ENCODE measurements at regions not wholly inside any gene's neighbourhood (a gene's known extent, or its start where the extent isn't known, plus 50 kb on each side); places are given as distances from the start of the nearest gene placed in this dataset.

DNA sequence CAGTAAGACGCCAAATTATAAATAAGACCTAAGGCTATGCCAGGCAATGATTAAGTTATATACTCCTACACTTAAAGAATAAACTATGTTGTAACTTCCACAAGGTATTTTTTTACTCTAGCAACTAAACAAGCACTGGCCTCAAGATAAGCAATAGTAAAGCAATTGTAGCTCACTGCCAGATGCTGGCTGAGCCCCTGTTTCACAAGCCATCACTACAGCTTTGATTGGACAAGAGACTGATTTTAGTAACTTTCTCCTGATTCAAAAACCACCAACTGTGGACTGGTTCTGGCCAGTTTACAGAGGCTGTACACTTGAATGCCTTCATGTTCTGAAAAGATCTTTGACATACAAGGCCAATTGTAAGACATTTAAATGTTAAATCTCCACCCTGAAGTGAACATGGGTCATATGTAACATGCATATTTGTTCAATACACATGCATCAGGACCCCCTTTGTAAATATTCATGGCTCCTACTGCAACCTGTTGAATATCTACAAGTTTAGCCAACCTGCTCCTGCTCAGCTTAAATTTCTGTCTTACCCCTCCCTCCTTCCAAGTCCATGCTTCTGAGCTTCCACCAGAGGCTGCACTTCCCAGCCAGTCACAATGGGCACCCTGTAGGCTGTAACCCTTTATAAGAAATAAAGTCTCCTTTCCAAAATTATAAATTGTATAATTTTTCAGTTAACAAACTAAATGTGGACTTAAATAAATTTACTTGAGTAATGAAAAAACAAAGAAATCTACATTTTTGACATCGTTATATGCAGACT is 423.6 kb downstream of the ANKRD50 start:
- no peaks in the 10 kb centered on the region for H4K20me1 ChIP-seq (ENCODE audit: insufficient read depth)
- no peak for DNase-seq
- no peak overlapping the region for H3K9ac ChIP-seq
- H3K27me3 ChIP-seq (ENCODE audit: insufficient read depth) = no peaks in the 10 kb centered on the region
- ChIA-PET CTCF (interaction anchor here (1.0 kb wide), 1 partner anchor 8 kb away, joined by 3 read pairs; no protein-coding TSS in a partner anchor), POLR2A (no interaction called here)
- H3K4me3 ChIP-seq (ENCODE audit: low read depth in 2 of 2, low read length in 1 of 2) = no peak overlapping the region
- H3K9me3 ChIP-seq = no peaks in the 10 kb centered on the region
- no peaks in the 10 kb centered on the region for H3K36me3 ChIP-seq (replicated peaks in 1 of 2; ENCODE audit: control insufficient read depth in 1 of 2, insufficient read depth in 2 of 2, low read length in 1 of 2)
- TF ChIP-seq, protein P1, sequence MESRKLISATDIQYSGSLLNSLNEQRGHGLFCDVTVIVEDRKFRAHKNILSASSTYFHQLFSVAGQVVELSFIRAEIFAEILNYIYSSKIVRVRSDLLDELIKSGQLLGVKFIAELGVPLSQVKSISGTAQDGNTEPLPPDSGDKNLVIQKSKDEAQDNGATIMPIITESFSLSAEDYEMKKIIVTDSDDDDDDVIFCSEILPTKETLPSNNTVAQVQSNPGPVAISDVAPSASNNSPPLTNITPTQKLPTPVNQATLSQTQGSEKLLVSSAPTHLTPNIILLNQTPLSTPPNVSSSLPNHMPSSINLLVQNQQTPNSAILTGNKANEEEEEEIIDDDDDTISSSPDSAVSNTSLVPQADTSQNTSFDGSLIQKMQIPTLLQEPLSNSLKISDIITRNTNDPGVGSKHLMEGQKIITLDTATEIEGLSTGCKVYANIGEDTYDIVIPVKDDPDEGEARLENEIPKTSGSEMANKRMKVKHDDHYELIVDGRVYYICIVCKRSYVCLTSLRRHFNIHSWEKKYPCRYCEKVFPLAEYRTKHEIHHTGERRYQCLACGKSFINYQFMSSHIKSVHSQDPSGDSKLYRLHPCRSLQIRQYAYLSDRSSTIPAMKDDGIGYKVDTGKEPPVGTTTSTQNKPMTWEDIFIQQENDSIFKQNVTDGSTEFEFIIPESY (IDR thresholded peaks at IDR 0.05; ENCODE audit: borderline replicate concordance, low read depth) = no peak
- TF ChIP-seq RAD21 (IDR thresholded peaks at IDR 0.05; ENCODE audit: low read length) = no peak
- no peak overlapping the region for H3K27ac ChIP-seq (ENCODE audit: low read depth in 2 of 2, low read length in 1 of 2)
- 87% methylated on average over 2 of the region's 2 CpGs for WGBS (ENCODE audit: low lambda C conversion rate)
- H2AFZ ChIP-seq (ENCODE audit: low read depth) = no peak overlapping the region
- no peaks in the 10 kb centered on the region for H3K9me2 ChIP-seq
- no peaks in the 10 kb centered on the region for H3K79me2 ChIP-seq (ENCODE audit: insufficient read depth)
- no peaks in the 10 kb centered on the region for H3F3A ChIP-seq (replicated peaks; ENCODE audit: insufficient read depth)
- H3K4me2 ChIP-seq = no peak overlapping the region
- no peaks in the 10 kb centered on the region for H3K4me1 ChIP-seq (ENCODE audit: control insufficient read depth in 1 of 2, insufficient read depth in 2 of 2, low read depth in 1 of 2, low read length in 1 of 2)

DNA sequence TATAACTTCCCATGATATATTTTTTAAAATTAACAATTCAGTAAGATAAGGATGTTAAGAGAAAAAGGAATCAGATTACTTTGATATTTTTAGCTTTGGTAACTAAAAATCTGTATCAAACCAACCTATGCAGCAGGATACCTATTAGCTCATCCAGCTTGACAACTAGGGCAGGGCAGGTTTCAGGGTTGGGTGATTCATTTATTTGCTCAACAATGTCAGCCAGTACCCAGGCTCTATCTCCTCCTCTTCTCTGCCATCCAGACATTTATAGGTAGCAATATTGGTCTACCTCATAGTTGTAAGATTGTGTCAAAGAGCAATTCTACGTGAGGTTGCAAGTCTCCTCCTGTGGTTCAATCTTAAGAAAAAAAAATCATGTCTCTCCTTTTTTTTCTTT is 421.9 kb downstream of the ANKRD50 start:
- Histone ChIP-seq H3K36me3 (replicated peaks in 1 of 2; ENCODE audit: control insufficient read depth in 1 of 2, insufficient read depth in 2 of 2, low read length in 1 of 2) (no peaks in the 10 kb centered on the region), H3K9ac (no peak overlapping the region), H3F3A (replicated peaks; ENCODE audit: insufficient read depth) (no peaks in the 10 kb centered on the region), H2AFZ (ENCODE audit: low read depth) (no peak overlapping the region), H4K20me1 (ENCODE audit: insufficient read depth) (no peaks in the 10 kb centered on the region), H3K9me2 (no peaks in the 10 kb centered on the region), H3K9me3 (no peaks in the 10 kb centered on the region), H3K4me2 (no peak overlapping the region), H3K27ac (ENCODE audit: low read depth in 2 of 2, low read length in 1 of 2) (no peak overlapping the region), H3K79me2 (ENCODE audit: insufficient read depth) (no peaks in the 10 kb centered on the region), H3K4me1 (ENCODE audit: control insufficient read depth in 1 of 2, insufficient read depth in 2 of 2, low read depth in 1 of 2, low read length in 1 of 2) (no peaks in the 10 kb centered on the region), H3K4me3 (ENCODE audit: low read depth in 2 of 2, low read length in 1 of 2) (no peak overlapping the region), H3K27me3 (ENCODE audit: insufficient read depth) (no peaks in the 10 kb centered on the region)
- POLR2A ChIA-PET = no interaction called here
- WGBS (ENCODE audit: low lambda C conversion rate) = 95% methylated on average over 1 of the region's 1 CpG
- DNase-seq = no peak
- CTCF ChIA-PET = interaction anchor here (1.2 kb wide), 1 partner anchor 31 kb away, joined by 5 read pairs; no protein-coding TSS in a partner anchor
- TF ChIP-seq, protein P2, sequence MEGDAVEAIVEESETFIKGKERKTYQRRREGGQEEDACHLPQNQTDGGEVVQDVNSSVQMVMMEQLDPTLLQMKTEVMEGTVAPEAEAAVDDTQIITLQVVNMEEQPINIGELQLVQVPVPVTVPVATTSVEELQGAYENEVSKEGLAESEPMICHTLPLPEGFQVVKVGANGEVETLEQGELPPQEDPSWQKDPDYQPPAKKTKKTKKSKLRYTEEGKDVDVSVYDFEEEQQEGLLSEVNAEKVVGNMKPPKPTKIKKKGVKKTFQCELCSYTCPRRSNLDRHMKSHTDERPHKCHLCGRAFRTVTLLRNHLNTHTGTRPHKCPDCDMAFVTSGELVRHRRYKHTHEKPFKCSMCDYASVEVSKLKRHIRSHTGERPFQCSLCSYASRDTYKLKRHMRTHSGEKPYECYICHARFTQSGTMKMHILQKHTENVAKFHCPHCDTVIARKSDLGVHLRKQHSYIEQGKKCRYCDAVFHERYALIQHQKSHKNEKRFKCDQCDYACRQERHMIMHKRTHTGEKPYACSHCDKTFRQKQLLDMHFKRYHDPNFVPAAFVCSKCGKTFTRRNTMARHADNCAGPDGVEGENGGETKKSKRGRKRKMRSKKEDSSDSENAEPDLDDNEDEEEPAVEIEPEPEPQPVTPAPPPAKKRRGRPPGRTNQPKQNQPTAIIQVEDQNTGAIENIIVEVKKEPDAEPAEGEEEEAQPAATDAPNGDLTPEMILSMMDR (IDR thresholded peaks at IDR 0.05) = no peak

DNA sequence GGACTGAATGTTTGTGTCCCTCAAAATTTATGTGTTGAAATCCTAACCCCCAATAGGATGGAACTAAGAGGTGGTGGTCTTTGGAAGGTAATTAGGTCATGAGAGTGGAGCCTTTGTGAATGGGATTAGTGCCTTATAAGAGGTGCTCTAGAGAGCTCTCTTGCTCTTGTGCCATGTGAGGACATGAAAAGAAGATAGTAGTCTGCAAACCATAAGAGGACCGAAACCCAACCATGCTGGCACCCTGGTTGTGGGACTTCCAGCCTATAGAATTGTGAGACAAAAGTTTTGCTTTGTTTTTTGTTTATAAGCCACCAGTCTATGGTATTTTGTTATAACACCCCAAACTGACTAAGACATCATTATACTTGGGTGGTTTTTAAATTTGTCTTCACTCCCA is 417.1 kb downstream of the ANKRD50 start:
- Histone ChIP-seq H3F3A (replicated peaks; ENCODE audit: insufficient read depth) (no peaks in the 10 kb centered on the region), H4K20me1 (ENCODE audit: insufficient read depth) (no peaks in the 10 kb centered on the region), H3K36me3 (replicated peaks in 1 of 2; ENCODE audit: control insufficient read depth in 1 of 2, insufficient read depth in 2 of 2, low read length in 1 of 2) (no peaks in the 10 kb centered on the region), H3K27me3 (ENCODE audit: insufficient read depth) (no peaks in the 10 kb centered on the region), H3K27ac (ENCODE audit: low read depth in 2 of 2, low read length in 1 of 2) (no peak overlapping the region), H3K4me3 (ENCODE audit: low read depth in 2 of 2, low read length in 1 of 2) (no peak overlapping the region), H3K9me3 (no peaks in the 10 kb centered on the region), H3K4me2 (no peak overlapping the region), H3K9me2 (no peaks in the 10 kb centered on the region), H3K4me1 (ENCODE audit: control insufficient read depth in 1 of 2, insufficient read depth in 2 of 2, low read depth in 1 of 2, low read length in 1 of 2) (no peaks in the 10 kb centered on the region), H3K79me2 (ENCODE audit: insufficient read depth) (no peaks in the 10 kb centered on the region), H3K9ac (no peak overlapping the region), H2AFZ (ENCODE audit: low read depth) (no peak overlapping the region; the same call in 1 of the 2 replicates)
- POLR2A ChIA-PET = no interaction called here
- DNase-seq = no peak
- no peak for TF ChIP-seq RXRA (IDR thresholded peaks at IDR 0.05; ENCODE audit: borderline replicate concordance, low read depth)
- TF ChIP-seq TCF12 (IDR thresholded peaks at IDR 0.05) = no peak
- TF ChIP-seq FOXJ3 (CRISPR knock-in tag; IDR thresholded peaks at IDR 0.05) = no peak
- no peak for TF ChIP-seq ELF1 (IDR thresholded peaks at IDR 0.05)
- 70% methylated on average over 1 of the region's 1 CpG for WGBS (ENCODE audit: low lambda C conversion rate)
- CTCF ChIA-PET = no interaction called here

All from SK-N-SH (cell line).